HG02759 (cell line): ENCODE measurements at regions not wholly inside any gene's neighbourhood (a gene's known extent, or its start where the extent isn't known, plus 50 kb on each side); places are given as distances from the start of the nearest gene placed in this dataset.

Experiments used
- ATAC-seq: cut with Tn5 transposase; IDR thresholded peaks from one replicate; pipeline ENCODE4 v1.9.1; 2021; ENCODE audit warnings: mild to moderate bottlenecking, moderate library complexity; ENCODE audit not compliant: unreplicated experiment

DNA sequence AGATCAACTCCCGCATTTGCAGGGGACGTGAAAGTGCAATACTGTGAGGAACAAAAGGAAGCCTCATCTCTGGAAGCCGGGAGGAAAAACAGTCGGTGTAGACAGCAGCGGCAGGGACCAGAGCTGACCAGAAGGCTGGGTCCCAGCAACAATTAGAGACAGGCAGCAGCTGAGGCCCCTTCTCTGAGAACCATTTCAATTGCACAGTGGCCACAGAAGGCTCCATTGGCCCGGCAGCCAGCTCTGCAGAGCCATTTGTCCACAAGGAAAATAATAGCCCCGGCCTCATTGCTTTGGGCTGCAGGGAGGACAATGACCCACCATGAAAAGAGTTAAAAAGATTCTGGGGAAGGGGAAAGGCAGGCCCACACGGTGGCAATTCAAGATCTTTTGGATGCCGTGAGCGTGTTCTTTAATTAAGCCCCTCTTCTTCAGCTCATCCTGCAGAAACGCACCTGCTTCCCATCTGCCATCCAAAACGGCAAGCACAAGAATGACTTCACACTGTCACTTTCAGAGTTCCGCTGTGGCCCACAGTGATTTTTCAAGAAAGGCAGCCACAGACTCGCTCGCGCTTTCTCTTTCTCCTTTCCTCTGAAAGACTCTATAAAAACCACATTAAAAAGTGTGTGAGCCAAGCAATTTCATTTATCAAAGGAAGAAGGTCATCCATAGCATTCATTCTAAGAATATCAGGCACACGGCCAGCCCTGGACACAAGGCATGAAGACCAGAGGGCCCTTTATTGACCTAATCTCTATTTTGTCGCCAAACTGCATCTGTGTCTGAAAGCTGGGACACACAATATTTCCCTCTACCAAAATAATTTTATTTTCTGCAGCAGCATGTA lies 293.6 kb downstream of the SOX11 start:
- no peak for ATAC-seq

- no peak for ATAC-seq
These were observed 294.9 kb downstream of the SOX11 start for GRCh38 chr2:5986801-5987787.

DNA sequence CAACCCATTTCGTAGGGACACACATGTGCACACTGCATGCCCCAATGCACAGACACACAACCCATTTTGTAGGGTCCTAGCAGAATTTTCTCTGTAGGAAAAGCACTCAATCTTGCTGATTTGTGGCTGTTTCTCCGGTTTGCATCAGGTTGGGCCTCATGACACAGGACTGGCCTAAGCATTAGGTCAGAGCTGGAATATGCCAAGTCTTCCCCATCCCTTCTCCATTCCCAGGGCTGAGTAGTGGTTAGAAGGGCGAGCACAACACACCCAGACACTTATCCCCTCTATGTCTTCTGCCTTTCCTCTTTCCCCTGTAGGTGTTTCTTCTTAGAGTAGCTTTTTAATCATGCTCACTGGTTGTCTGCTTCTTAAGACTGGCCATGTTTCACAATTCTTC lies 295.9 kb downstream of the SOX11 start:
- ATAC-seq = no peak

DNA sequence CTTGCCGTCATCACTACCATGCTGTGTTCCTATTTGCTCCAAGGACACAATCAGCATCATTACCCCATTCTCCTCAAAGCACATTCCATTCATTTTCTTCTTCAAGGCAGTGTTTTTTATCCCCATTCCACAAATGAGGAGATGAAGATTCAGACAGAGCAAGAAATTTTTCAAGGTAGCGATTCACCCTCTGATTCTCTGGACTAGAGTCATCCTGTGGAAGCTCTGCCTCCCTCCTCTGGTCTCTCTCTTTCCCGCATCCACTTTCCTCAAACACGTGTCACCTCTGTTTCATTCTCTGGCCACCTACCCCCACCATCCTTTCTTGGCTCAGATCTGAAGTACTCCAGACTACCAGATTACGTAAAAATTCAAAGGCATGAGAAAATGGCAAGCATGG lies 297.9 kb downstream of the SOX11 start:
- ATAC-seq = no peak

GRCh38 chr2:5991305-5991968 lies 299.3 kb downstream of the SOX11 start:
- no peak for ATAC-seq

DNA sequence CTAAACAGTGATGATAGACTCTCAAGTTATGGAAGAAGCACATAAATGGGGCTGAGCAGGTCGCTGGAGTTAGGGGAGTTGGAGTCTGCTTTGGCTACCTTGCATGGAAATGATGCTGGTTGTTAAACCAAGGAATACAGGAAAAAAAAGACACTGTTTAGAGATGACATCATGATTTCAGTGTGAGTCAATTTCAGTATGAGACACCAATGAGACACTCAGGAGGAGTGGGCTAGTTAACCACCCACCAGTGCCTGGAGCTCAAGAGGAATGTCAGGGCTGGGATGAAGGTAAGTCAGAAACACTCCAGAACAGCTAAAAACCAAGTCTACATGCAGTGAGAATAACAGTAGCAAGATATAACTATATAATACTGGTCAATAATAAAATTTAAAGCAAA lies 303.6 kb downstream of the SOX11 start:
- no peak for ATAC-seq

GRCh38 chr2:6008186-6008585 lies 316.0 kb downstream of the SOX11 start:
- no peak for ATAC-seq

- no peak for ATAC-seq
These were observed 316.5 kb downstream of the SOX11 start for GRCh38 chr2:6008726-6009125.

DNA sequence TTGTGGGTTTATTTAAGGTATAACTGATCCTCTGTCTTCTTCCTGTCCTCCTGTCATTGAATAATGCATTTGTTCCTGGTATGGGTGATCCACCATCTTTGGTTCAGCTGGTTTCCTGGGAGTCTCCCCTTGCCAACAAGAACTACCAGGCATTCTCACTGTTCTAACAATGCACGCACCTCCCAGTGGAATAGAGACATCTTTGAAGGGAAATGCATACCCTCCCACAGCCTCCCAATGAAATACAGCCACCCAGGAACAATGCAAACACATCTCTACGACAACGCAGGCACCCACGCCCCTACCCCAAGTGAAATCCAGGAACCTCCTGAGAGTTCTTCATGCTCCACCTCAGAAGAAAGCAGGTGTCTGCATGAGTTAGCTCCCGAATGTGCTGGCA lies 318.0 kb downstream of the SOX11 start:
- ATAC-seq = no peak

DNA sequence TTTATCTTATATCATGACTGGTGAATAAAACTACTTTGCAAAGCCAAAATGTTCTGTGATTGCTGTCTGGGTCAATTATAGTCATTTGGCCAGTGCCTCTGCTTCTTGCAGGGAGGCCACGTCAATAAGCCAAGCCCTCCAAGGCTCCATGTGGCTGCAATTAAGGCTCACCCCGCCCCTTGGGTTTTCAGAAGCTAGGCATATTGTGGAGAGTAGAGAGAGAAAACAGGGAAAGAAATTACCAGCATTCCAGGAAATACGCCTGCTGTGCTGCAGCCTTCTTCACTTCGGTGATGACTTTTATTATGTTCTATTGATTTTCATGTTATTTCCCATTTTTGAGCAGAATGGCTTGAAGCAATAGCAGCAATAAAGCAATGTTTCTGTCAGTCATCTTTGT lies 319.7 kb downstream of the SOX11 start:
- no peak for ATAC-seq

DNA sequence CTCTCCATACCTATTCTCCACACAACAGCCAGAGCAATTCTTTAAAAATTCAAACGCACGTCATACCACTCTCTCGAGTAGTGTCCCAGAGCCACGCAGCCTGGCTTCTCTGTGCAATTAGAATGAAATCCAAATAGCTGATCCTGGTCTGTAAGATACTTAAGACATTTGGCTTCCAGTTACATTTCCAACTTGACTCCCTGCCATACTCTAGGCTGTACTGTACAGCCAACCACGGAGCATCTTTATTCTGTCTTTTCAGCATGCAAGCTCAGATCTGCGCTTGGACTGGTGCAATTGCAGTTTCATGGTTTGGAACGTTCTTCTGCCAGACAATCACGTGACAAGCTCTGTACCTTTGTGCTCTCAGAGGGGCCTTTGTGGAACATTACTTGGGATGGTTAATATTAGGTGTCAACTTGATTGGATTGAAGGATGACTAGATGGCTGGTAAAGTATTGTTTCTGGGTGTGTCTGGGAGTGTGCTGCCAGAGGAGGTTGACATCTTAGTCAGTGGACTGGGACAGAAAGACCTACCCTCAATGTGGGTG lies 325.6 kb downstream of the SOX11 start:
- ATAC-seq = no peak

- ATAC-seq = no peak
These were observed 332.0 kb downstream of the SOX11 start for GRCh38 chr2:6024229-6024628.

DNA sequence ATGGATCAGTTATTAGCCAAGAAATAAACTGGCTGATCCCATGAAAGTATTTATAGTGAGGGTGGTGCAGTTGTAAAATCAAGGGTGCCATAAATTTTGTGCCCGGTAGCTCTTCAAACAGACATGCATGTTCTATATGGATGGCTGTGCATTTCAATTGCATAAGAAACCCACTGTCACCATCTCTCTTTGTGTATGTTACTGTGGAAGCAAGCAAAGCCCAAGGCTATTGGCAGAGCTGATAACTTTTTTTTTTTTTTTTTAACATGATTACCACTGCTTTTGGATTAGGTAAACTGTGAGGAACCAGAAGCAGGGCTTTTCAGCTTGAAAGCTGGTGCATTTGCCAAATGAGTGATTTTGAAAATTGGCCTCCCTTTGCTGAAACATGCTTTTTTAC lies 332.6 kb downstream of the SOX11 start:
- ATAC-seq = no peak

DNA sequence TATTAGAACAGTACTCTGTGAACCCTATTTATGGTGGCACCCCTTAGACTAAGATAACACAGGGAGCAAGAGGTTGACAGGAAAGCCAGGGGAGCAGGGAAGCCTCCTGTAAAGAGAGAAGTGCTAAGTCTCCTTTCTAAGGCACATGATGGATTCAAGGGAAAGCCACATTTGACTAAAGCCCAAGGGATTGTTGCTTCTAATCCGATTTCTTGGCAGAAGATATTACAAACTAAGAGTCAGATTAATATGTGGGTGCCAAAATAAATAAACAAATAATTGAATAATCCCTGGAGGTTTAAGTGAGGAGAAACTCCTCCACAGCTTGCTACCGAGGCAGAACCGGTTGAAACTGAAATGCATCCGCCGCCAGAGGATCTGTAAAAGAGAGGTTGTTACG lies 333.2 kb downstream of the SOX11 start:
- no peak for ATAC-seq

DNA sequence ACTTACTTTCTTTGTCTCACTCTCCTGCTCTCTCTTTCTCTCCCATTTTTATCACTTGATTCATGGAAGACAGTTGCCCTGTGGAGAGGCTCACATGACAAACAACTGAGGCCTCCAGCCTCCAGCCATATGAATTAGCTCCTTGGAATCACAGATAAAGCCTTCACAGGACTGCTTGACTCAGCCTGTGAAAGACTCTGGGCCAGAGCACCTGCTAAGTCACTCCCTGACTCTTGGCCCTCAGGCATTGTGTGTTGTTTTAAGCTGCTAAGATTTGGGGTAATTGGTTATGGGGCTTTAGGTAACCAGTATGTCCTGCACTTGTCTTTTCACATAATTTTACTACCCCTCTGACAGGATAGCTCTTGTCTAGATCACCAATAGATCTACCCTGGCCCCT lies 334.9 kb downstream of the SOX11 start:
- no peak for ATAC-seq

DNA sequence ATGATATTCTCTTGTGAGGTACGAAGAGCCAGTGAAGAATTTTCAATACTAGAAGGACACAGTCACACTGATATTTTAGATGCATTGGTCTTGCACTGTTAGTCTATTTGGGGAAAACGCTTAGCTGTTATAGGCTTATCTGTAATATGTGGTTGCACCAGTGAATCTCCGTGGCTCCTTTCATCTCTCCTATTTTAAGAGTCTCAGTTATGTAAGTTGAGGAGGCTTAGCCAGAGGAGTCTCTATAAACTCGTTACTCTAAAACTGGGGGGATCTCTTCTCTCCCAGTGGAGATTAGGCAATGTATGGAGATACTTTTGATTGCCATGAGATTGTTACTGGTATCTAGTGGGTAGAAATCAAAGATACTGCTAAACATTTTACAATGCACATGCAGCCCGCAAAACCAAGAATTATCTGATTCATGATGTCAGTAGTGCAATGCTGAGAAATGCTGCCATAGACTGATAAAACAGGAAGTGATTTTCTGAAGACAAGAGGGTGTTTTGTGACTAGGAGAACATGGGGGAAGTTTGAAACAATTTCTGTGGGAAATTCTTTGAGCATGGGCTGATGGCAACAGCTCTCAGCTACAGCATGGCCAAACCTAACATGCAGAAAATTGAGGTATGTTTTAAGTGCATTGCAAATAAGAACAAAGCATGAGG lies 339.1 kb downstream of the SOX11 start:
- no peak for ATAC-seq

DNA sequence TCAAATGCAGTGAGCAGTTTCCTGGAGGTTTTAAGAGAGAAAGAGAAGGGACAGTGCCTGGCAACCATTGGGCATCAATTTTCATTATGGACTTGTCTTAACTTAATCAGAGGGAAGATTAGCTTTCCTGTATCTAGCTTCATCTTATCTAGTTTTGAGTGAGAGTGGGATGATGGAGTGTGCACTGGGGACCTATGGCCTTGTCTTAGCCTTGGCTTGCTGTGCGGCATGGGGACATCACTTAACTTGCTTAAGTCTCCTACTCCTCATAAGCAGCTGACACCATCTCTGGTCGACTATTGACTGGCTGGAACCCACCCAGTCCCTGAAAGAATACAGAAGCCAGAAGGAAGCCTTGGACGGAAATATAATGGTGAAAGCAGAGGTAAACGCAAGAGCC lies 344.0 kb downstream of the SOX11 start:
- no peak for ATAC-seq

DNA sequence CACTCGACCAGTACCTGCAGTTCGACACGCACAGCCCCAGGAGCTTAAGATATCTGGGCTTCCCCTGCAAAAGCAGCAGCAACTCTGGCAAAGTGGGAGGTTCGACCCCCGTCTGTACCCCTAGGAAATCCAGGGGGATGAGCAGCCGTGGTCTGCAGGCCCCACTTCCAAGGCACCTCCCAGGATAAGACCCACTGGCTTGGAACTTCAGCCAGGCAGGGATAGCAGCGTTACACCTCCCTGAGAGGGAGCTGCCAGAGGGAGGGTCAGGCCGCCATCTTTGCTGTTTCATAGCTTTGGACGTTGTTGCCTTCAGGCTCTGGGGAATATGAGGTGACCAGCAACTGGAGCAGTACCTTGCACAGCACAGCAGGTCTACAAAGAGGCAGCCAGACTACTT lies 351.1 kb downstream of the SOX11 start:
- ATAC-seq = no peak

DNA sequence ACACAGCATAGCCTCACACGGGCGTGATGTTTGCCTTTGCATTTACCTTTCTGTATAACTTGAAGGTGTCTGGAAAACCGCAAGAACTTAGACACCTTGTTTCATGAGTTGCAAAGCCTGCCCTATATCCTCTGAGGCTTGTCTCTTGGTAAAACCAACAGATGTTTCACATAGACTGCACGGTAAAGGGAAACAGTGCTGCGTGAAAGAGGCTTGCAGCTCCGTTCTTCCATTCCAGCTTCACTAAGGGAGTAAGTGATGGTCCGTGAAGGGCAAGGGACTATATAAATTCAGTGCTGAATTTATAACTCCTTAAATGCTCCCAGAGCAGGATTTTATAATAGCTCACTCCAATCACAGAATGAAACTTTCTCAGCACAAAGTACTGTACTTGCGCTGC lies 360.5 kb downstream of the SOX11 start:
- no peak for ATAC-seq

DNA sequence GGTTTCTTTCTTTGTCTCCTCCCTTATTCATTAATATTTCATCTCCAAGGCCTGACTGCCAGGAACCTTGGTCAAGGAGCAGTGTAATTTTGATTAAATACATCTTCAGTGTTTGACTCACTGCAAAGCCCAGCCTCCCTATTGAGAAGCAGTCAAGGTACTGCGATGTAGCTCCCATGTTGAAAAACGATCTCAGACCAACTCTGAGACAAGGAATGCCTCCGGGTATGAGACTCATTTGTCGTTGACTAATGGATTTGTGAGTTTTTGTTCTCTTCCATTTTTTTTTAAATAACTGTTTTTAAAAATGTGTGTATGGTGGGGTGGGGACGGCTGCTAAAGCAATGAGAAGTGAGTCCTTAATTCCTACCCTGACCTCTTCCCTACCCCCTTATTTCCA lies 361.6 kb downstream of the SOX11 start:
- ATAC-seq = no peak
